Activated T-cell treated with anti-CD3 and anti-CD28 coated beads, Interleukin-2, amount 50 U/mL, for 1 hour (primary cell): ENCODE measurements at regions not wholly inside any gene's neighbourhood (a gene's known extent, or its start where the extent isn't known, plus 50 kb on each side); places are given as distances from the start of the nearest gene placed in this dataset.
"Not testable (repeated sequence)": the region's sequence is repeated elsewhere in the genome, so short reads cannot be mapped to it uniquely, and the experiment has no call there.

Experiments used
- DNase-seq: peaks from one replicate; pipeline ENCODE4 v3.0.0-alpha.2; 2020

GRCh38 chr5:167852515-167852914 is 438.9 kb upstream of the WWC1 start:
- no peak for DNase-seq

GRCh38 chr5:167853421-167853820 is 438.0 kb upstream of the WWC1 start:
- DNase-seq = no peak

- DNase-seq = no peak
Observed at GRCh38 chr5:167855818-167856217, 435.6 kb upstream of the WWC1 start.

GRCh38 chr5:167857321-167857720 is 434.1 kb upstream of the WWC1 start:
- DNase-seq = no peak

GRCh38 chr5:167858186-167858855 is 433.1 kb upstream of the WWC1 start:
- not testable (repeated sequence) for DNase-seq

GRCh38 chr5:167861129-167861927 is 430.1 kb upstream of the WWC1 start:
- DNase-seq = no peak

- DNase-seq = no peak
Observed at GRCh38 chr5:167861928-167862426, 429.5 kb upstream of the WWC1 start.

- no peak for DNase-seq
Observed at GRCh38 chr5:167863883-167864282, 427.6 kb upstream of the WWC1 start.

GRCh38 chr5:167864801-167865200 is 426.6 kb upstream of the WWC1 start:
- DNase-seq = no peak

- no peak for DNase-seq
Observed at GRCh38 chr5:167866797-167867196, 424.6 kb upstream of the WWC1 start.

GRCh38 chr5:167867281-167867680 is 424.2 kb upstream of the WWC1 start:
- no peak for DNase-seq

GRCh38 chr5:167869125-167869524 is 422.3 kb upstream of the WWC1 start:
- no peak for DNase-seq

GRCh38 chr5:167870055-167870454 is 421.4 kb upstream of the WWC1 start:
- no peak for DNase-seq

- no peak for DNase-seq
Observed at GRCh38 chr5:167871091-167871490, 420.4 kb upstream of the WWC1 start.

- DNase-seq = no peak
Observed at GRCh38 chr5:167872791-167873190, 418.7 kb upstream of the WWC1 start.

- DNase-seq = no peak
Observed at GRCh38 chr5:167877114-167877722, 414.2 kb upstream of the WWC1 start.

- DNase-seq = no peak
Observed at GRCh38 chr5:167877924-167878323, 413.5 kb upstream of the WWC1 start.

- DNase-seq = no peak
Observed at GRCh38 chr5:167880420-167880819, 411.0 kb upstream of the WWC1 start.

GRCh38 chr5:167881041-167881440 is 410.4 kb upstream of the WWC1 start:
- DNase-seq = no peak

GRCh38 chr5:167886196-167886595 is 405.2 kb upstream of the WWC1 start:
- no peak for DNase-seq

- no peak for DNase-seq
Observed at GRCh38 chr5:167888393-167888792, 403.1 kb upstream of the WWC1 start.

GRCh38 chr5:167889276-167889675 is 402.2 kb upstream of the WWC1 start:
- DNase-seq = no peak

GRCh38 chr5:167892352-167893115 is 398.9 kb upstream of the WWC1 start:
- no peak for DNase-seq
